ENCODE measurements at regions not wholly inside any gene's neighbourhood (a gene's known extent, or its start where the extent isn't known, plus 50 kb on each side); places are given as distances from the start of the nearest gene placed in this dataset.

- no peak for DNase-seq (ENCODE audit: low read depth in 2 of 2)
Observed at GRCh38 chr9:81532251-81532650, 157.1 kb downstream of the TLE1 start.

GRCh38 chr9:81531511-81531910, 157.8 kb downstream of the TLE1 start:
- DNase-seq (ENCODE audit: low read depth in 2 of 2): no peak

- DNase-seq (ENCODE audit: low read depth in 2 of 2): no peak
Observed at GRCh38 chr9:81530846-81531245, 158.5 kb downstream of the TLE1 start.

GRCh38 chr9:81530310-81530810, 159.0 kb downstream of the TLE1 start:
- DNase-seq (ENCODE audit: low read depth in 2 of 2): no peak

GRCh38 chr9:81529556-81530193, 159.7 kb downstream of the TLE1 start:
- no peak for DNase-seq (ENCODE audit: low read depth in 2 of 2)

- DNase-seq (ENCODE audit: low read depth in 2 of 2): peak; percentile 70 to 72
Observed at GRCh38 chr9:81526587-81526986, 162.8 kb downstream of the TLE1 start.

GRCh38 chr9:81522716-81523551, 166.4 kb downstream of the TLE1 start:
- peak; percentile 25 to 32 for DNase-seq (ENCODE audit: low read depth in 2 of 2)

GRCh38 chr9:81521892-81522291, 167.5 kb downstream of the TLE1 start:
- DNase-seq (ENCODE audit: low read depth in 2 of 2): no peak

- DNase-seq (ENCODE audit: low read depth in 2 of 2): no peak
Observed at GRCh38 chr9:81519816-81520495, 169.4 kb downstream of the TLE1 start.

GRCh38 chr9:81517954-81518353, 171.4 kb downstream of the TLE1 start:
- no peak for DNase-seq (ENCODE audit: low read depth in 2 of 2)

GRCh38 chr9:81513059-81513458, 176.3 kb downstream of the TLE1 start:
- DNase-seq (ENCODE audit: low read depth in 2 of 2): no peak

- no peak for DNase-seq (ENCODE audit: low read depth in 2 of 2)
Observed at GRCh38 chr9:81512641-81513040, 176.7 kb downstream of the TLE1 start.

GRCh38 chr9:81508476-81508875, 180.9 kb downstream of the TLE1 start:
- DNase-seq (ENCODE audit: low read depth in 2 of 2): no peak

GRCh38 chr9:81506941-81507864, 182.1 kb downstream of the TLE1 start:
- no peak for DNase-seq (ENCODE audit: low read depth in 2 of 2)

GRCh38 chr9:81499594-81499993, 189.8 kb downstream of the TLE1 start:
- DNase-seq (ENCODE audit: low read depth in 2 of 2): no peak

GRCh38 chr9:81499021-81499454, 190.3 kb downstream of the TLE1 start:
- peak; percentile 75 to 78 for DNase-seq (ENCODE audit: low read depth in 2 of 2)

GRCh38 chr9:81498576-81498975, 190.8 kb downstream of the TLE1 start:
- DNase-seq (ENCODE audit: low read depth in 2 of 2): no peak

GRCh38 chr9:81497091-81497490, 192.3 kb downstream of the TLE1 start:
- no peak for DNase-seq (ENCODE audit: low read depth in 2 of 2)

- peak; percentile 98 to 99 for DNase-seq (ENCODE audit: low read depth in 2 of 2)
Observed at GRCh38 chr9:81492710-81493447, 196.5 kb downstream of the TLE1 start.

- DNase-seq (ENCODE audit: low read depth in 2 of 2): no peak
Observed at GRCh38 chr9:81490605-81491331, 198.6 kb downstream of the TLE1 start.
